CD4-positive, alpha-beta T cell treated with Interleukin-17A for 4 hours (primary cell): ENCODE measurements at regions not wholly inside any gene's neighbourhood (a gene's known extent, or its start where the extent isn't known, plus 50 kb on each side); places are given as distances from the start of the nearest gene placed in this dataset.
"Not testable (repeated sequence)": the region's sequence is repeated elsewhere in the genome, so short reads cannot be mapped to it uniquely, and the experiment has no call there.

Experiments
- DNase-seq: peaks from one replicate; pipeline ENCODE4 v3.0.0-alpha.2; 2020; ENCODE audit warnings: mixed read lengths

- no peak for DNase-seq
Observed at GRCh38 chr2:14492920-14493503, 139.5 kb upstream of the LRATD1 start.

- DNase-seq = no peak
Observed at GRCh38 chr2:14494759-14495158, 137.8 kb upstream of the LRATD1 start.

- no peak for DNase-seq
Observed at GRCh38 chr2:14501061-14501460, 131.5 kb upstream of the LRATD1 start.

GRCh38 chr2:14506955-14507354 lies 125.6 kb upstream of the LRATD1 start:
- not testable (repeated sequence) for DNase-seq

- DNase-seq = no peak
Observed at GRCh38 chr2:14511541-14511940, 121.0 kb upstream of the LRATD1 start.

GRCh38 chr2:14513903-14514302 lies 118.6 kb upstream of the LRATD1 start:
- no peak for DNase-seq

GRCh38 chr2:14516844-14517243 lies 115.7 kb upstream of the LRATD1 start:
- no peak for DNase-seq

- DNase-seq = no peak
Observed at GRCh38 chr2:14517731-14518130, 114.8 kb upstream of the LRATD1 start.

GRCh38 chr2:14520385-14520945 lies 112.1 kb upstream of the LRATD1 start:
- DNase-seq = no peak

- no peak for DNase-seq
Observed at GRCh38 chr2:14524041-14524802, 108.3 kb upstream of the LRATD1 start.

- DNase-seq = no peak
Observed at GRCh38 chr2:14524803-14525080, 107.8 kb upstream of the LRATD1 start.

- no peak for DNase-seq
Observed at GRCh38 chr2:14530506-14530905, 102.0 kb upstream of the LRATD1 start.

- DNase-seq = no peak
Observed at GRCh38 chr2:14533131-14533757, 99.3 kb upstream of the LRATD1 start.

- no peak for DNase-seq
Observed at GRCh38 chr2:14535156-14535555, 97.4 kb upstream of the LRATD1 start.

- no peak for DNase-seq
Observed at GRCh38 chr2:14536976-14537375, 95.5 kb upstream of the LRATD1 start.

GRCh38 chr2:14540015-14540414 lies 92.5 kb upstream of the LRATD1 start:
- DNase-seq = no peak

- no peak for DNase-seq
Observed at GRCh38 chr2:14543284-14543683, 89.2 kb upstream of the LRATD1 start.

- no peak for DNase-seq
Observed at GRCh38 chr2:14544247-14544646, 88.3 kb upstream of the LRATD1 start.

- no peak for DNase-seq
Observed at GRCh38 chr2:14547830-14548229, 84.7 kb upstream of the LRATD1 start.

- DNase-seq = no peak
Observed at GRCh38 chr2:14550658-14551057, 81.9 kb upstream of the LRATD1 start.

GRCh38 chr2:14551069-14551468 lies 81.4 kb upstream of the LRATD1 start:
- DNase-seq = no peak

- no peak for DNase-seq
Observed at GRCh38 chr2:14552286-14552685, 80.2 kb upstream of the LRATD1 start.

GRCh38 chr2:14552818-14553217 lies 79.7 kb upstream of the LRATD1 start:
- no peak for DNase-seq

- DNase-seq = no peak
Observed at GRCh38 chr2:14554849-14555545, 77.5 kb upstream of the LRATD1 start.
